Smooth muscle cell (in vitro differentiated cells): ENCODE measurements at regions not wholly inside any gene's neighbourhood (a gene's known extent, or its start where the extent isn't known, plus 50 kb on each side); places are given as distances from the start of the nearest gene placed in this dataset.

Experiments used
- DNase-seq: peaks from one replicate; lab custom pipeline; 2025; ENCODE audit not compliant: unreplicated experiment; lab: John Stamatoyannopoulos, UW
- H2AFZ ChIP-seq: fragments of 200-600 bp; sonication (generic); 2 replicates; pipeline ENCODE4 v1.6.0; 2016; ENCODE audit warnings: antibody characterized with exemption, low read depth, mild to moderate bottlenecking
- H3F3A ChIP-seq: fragments of 200-600 bp; sonication (generic); 2 replicates; pipeline ENCODE4 v1.6.0; 2017; ENCODE audit warnings: antibody characterized with exemption, low read depth
- H3K27ac ChIP-seq: fragments of 200-600 bp; sonication (generic); 2 replicates; pipeline ENCODE4 v1.5.1; 2016; ENCODE audit warnings: low read depth, mild to moderate bottlenecking
- H3K27me3 ChIP-seq: fragments of 200-600 bp; sonication (generic); 2 replicates; pipeline ENCODE4 v1.6.1; 2016; ENCODE audit warnings: low read depth, mild to moderate bottlenecking
- H3K36me3 ChIP-seq: fragments of 200-600 bp; sonication (generic); 2 replicates; pipeline ENCODE4 v1.5.1; 2016; ENCODE audit warnings: low read depth
- H3K4me1 ChIP-seq: fragments of 200-600 bp; sonication (generic); 2 replicates; pipeline ENCODE4 v1.5.1; 2016; ENCODE audit warnings: low read depth
- H3K4me2 ChIP-seq: fragments of 200-600 bp; sonication (generic); 2 replicates; pipeline ENCODE4 v1.6.0; 2016; ENCODE audit warnings: mild to moderate bottlenecking
- H3K4me3 ChIP-seq: fragments of 200-600 bp; sonication (generic); 2 replicates; pipeline ENCODE4 v1.5.1; 2016; ENCODE audit warnings: mild to moderate bottlenecking
- H3K79me2 ChIP-seq: fragments of 200-600 bp; sonication (generic); 2 replicates; pipeline ENCODE4 v1.6.0; 2016; ENCODE audit warnings: low read depth, mild to moderate bottlenecking
- H3K9ac ChIP-seq: fragments of 200-600 bp; sonication (generic); 2 replicates; pipeline ENCODE4 v1.6.0; 2016; ENCODE audit warnings: low read depth
- H3K9me3 ChIP-seq: fragments of 200-600 bp; sonication (generic); replicated peaks from 2 replicates; pipeline ENCODE4 v1.5.1; 2016; ENCODE audit warnings: low read depth
- H4K20me1 ChIP-seq: fragments of 200-600 bp; sonication (generic); 2 replicates; pipeline ENCODE4 v1.6.0; 2016; ENCODE audit warnings: low read depth
- WGBS: methylation state at CpG from one replicate; pipeline ENCODE4 v1.1.7; 2016; ENCODE audit warnings: low lambda C conversion rate; 5-methylcytosine and 5-hydroxymethylcytosine counted together
- TF ChIP-seq, protein P1 (sequence below): fragments of 200-600 bp; sonication (generic); IDR thresholded peaks from 2 replicates; pipeline ENCODE4 v1.5.1; 2017; ENCODE audit warnings: borderline replicate concordance, mild to moderate bottlenecking, antibody characterized with exemption; ENCODE audit not compliant: insufficient read depth, poor library complexity, severe bottlenecking

- no peak overlapping the region for H3K27ac ChIP-seq
- H3K79me2 ChIP-seq: no peaks in the 10 kb centered on the region
- 80% methylated on average over 1 of the region's 1 CpG for WGBS
- no peaks in the 10 kb centered on the region for H3K4me1 ChIP-seq
- H4K20me1 ChIP-seq: no peaks in the 10 kb centered on the region
- DNase-seq: no peak
- H3K36me3 ChIP-seq: no peaks in the 10 kb centered on the region
- no peak overlapping the region for H3K9ac ChIP-seq
- H3K4me2 ChIP-seq: no peak overlapping the region
- H3K27me3 ChIP-seq: no peaks in the 10 kb centered on the region
- H3F3A ChIP-seq: no peaks in the 10 kb centered on the region
- no peak overlapping the region for H2AFZ ChIP-seq
- H3K4me3 ChIP-seq: no peak overlapping the region
- TF ChIP-seq, protein P1, sequence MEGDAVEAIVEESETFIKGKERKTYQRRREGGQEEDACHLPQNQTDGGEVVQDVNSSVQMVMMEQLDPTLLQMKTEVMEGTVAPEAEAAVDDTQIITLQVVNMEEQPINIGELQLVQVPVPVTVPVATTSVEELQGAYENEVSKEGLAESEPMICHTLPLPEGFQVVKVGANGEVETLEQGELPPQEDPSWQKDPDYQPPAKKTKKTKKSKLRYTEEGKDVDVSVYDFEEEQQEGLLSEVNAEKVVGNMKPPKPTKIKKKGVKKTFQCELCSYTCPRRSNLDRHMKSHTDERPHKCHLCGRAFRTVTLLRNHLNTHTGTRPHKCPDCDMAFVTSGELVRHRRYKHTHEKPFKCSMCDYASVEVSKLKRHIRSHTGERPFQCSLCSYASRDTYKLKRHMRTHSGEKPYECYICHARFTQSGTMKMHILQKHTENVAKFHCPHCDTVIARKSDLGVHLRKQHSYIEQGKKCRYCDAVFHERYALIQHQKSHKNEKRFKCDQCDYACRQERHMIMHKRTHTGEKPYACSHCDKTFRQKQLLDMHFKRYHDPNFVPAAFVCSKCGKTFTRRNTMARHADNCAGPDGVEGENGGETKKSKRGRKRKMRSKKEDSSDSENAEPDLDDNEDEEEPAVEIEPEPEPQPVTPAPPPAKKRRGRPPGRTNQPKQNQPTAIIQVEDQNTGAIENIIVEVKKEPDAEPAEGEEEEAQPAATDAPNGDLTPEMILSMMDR: no peak
- H3K9me3 ChIP-seq: no peaks in the 10 kb centered on the region
These were observed 205.2 kb upstream of the TMEM260 start for GRCh38 chr14:56374421-56374820.

DNA sequence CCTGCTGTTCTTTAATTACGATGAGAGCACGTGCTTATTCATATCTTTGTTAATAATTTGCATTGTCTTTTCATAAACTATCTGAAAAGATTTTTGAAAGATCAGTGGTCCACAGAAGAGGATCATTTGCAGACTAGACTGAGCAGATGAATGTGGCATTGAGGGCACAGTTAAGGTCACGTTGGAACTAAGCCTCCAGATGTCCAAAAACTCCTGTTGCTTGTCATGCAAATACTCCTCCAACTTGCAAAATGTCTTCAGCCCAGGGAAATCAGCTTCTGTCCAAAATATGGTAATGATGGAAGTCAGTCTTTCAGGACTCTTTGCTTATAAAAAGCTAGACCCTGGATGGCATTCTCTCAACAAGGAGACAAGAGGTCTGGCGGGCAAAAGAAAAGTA lies 201.6 kb upstream of the TMEM260 start:
- Histone ChIP-seq H3F3A (no peaks in the 10 kb centered on the region), H3K9me3 (no peaks in the 10 kb centered on the region), H3K36me3 (no peaks in the 10 kb centered on the region), H3K4me1 (no peaks in the 10 kb centered on the region), H3K27ac (no peak overlapping the region), H2AFZ (no peak overlapping the region), H3K79me2 (no peaks in the 10 kb centered on the region), H3K4me3 (no peak overlapping the region), H4K20me1 (no peaks in the 10 kb centered on the region), H3K9ac (no peak overlapping the region), H3K27me3 (no peaks in the 10 kb centered on the region), H3K4me2 (peak overlapping the region; percentile 9)
- no peak for DNase-seq
- 79% methylated on average over 4 of the region's 4 CpGs for WGBS
- TF ChIP-seq, protein P1: no peak

DNA sequence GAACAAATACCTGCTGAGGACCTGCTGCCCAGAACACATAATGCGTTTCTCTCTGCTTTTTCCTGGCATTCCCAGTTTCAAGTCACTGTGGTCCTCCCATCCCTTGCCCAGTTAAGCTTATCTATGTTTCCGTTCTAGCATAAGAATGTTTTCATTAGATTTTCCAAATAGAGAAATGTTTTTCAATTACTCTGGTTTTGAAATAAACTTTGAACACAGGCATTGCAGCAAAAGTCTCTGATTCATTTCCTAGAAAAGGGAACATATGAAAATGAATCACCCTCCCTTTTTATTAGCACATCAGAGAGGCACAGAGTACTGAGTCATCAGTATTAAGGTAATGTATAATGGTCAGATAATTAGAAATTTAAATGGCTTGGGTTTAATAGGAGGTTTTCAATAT lies 201.1 kb upstream of the TMEM260 start:
- Histone ChIP-seq H3K4me2 (peak overlapping the region; percentile 9), H2AFZ (no peak overlapping the region), H3K4me3 (no peak overlapping the region), H4K20me1 (no peaks in the 10 kb centered on the region), H3K4me1 (no peaks in the 10 kb centered on the region), H3K79me2 (no peaks in the 10 kb centered on the region), H3K9ac (no peak overlapping the region), H3K27me3 (no peaks in the 10 kb centered on the region), H3F3A (no peaks in the 10 kb centered on the region), H3K9me3 (no peaks in the 10 kb centered on the region), H3K27ac (no peak overlapping the region), H3K36me3 (no peaks in the 10 kb centered on the region)
- 53% methylated on average over 2 of the region's 2 CpGs for whole genome bisulfite sequencing
- TF ChIP-seq, protein P1: no peak
- no peak for DNase-seq

DNA sequence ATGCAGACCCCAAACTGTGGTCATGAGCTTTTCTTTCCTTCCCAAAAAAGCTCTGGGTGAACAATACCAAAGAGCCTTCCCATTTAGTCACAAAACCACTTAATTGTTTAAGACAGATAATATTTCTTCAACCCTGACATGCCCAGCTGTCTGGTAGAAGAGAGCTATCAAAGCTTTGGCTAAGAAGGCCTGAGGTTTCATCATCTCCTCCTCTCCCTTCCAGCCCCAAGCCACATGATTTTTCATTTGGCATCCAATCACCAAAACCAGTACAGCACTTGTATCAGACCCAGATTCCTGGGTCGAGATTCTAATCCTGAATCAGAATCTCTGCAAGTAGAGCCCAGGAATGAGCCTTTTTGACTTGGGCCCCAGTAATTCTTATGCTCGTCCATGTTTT lies 199.6 kb upstream of the TMEM260 start:
- Histone ChIP-seq H3K36me3 (no peaks in the 10 kb centered on the region), H3K27ac (no peak overlapping the region), H3K9ac (no peak overlapping the region), H3K79me2 (no peaks in the 10 kb centered on the region), H3F3A (no peaks in the 10 kb centered on the region), H3K4me1 (no peaks in the 10 kb centered on the region), H2AFZ (no peak overlapping the region), H3K27me3 (no peaks in the 10 kb centered on the region), H3K4me3 (no peak overlapping the region), H4K20me1 (no peaks in the 10 kb centered on the region), H3K4me2 (no peak overlapping the region), H3K9me3 (no peaks in the 10 kb centered on the region)
- TF ChIP-seq, protein P1: no peak
- no peak for DNase-seq
- 44% methylated on average over 2 of the region's 2 CpGs for WGBS
